HCT116 (cell line): ENCODE measurements at regions not wholly inside any gene's neighbourhood (a gene's known extent, or its start where the extent isn't known, plus 50 kb on each side); places are given as distances from the start of the nearest gene placed in this dataset.

ENCODE experiments used
- ATAC-seq: fragments of 200-7000 bp; cut with Tn5 transposase; 2 replicates; pipeline ENCODE4 v1.9.1; 2020; ENCODE audit warnings: mild to moderate bottlenecking, moderate library complexity
- BruUV-seq: library from RNA; stranded (reverse); fragments of 400-500 nt; replicated peaks from 2 replicates; lab custom pipeline; 2021; lab: Mats Ljungman, UMichigan
- CTCF ChIA-PET: fragments of 300-600 bp; sonication (Branson Sonifier 250); formaldehyde crosslinking; loops from one replicate; lab custom pipeline; 2021; ENCODE audit warnings: antibody characterized with exemption; lab: Charles Lee
- POLR2A ChIA-PET: fragments of 300-600, 350-600 bp; sonication (Branson Sonifier 250); formaldehyde crosslinking; loops from one replicate; lab custom pipeline; 2021; ENCODE audit warnings: antibody characterized with exemption; lab: Charles Lee
- RAD21 ChIA-PET, 2 experiments: fragments of 300-600 bp; sonication (Branson Sonifier 250); formaldehyde crosslinking; loops; one replicate each; lab custom pipeline; 2023; ENCODE audit warnings: low total read pairs in 2 of 2; ENCODE audit not compliant: uncharacterized antibody in 2 of 2, unreplicated experiment in 2 of 2, low non-redundant PET in 1 of 2; lab: Charles Lee
- DNase-seq: peaks from one replicate; pipeline ENCODE4 v3.0.0-alpha.2; 2010; ENCODE audit warnings: low read depth, low spot score
- H2AFZ ChIP-seq: fragments of 200-600 bp; shearing (Covaris generic), sonication (generic); 2 replicates; pipeline ENCODE4 v1.6.1; 2017; ENCODE audit warnings: low read depth, mixed run types, mixed read lengths, antibody characterized with exemption, low read length; ENCODE audit not compliant: poor library complexity, severe bottlenecking
- H3K27ac ChIP-seq: 2 replicates; pipeline ENCODE4 v1.5.1; 2012; ENCODE audit warnings: low read depth, low read length
- H3K27me3 ChIP-seq: fragments of 200-600 bp; sonication (generic); 2 replicates; pipeline ENCODE4 v1.6.1; 2016; ENCODE audit warnings: mixed run types, low read length, mixed read lengths; ENCODE audit not compliant: insufficient read depth
- H3K36me3 ChIP-seq, 2 experiments: fragments of 200-500 bp in 1 of 2; fragments of 200-600 bp in 1 of 2; sonication (Bioruptor generic) in 1 of 2; sonication (generic) in 1 of 2; 2 replicates each; pipeline versions ENCODE4 v1.5.1 to v1.6.1; 2014 to 2016; ENCODE audit warnings: low read length in 2 of 2, inconsistent platforms in 1 of 2, mixed read lengths in 1 of 2, mixed run types in 1 of 2; ENCODE audit not compliant: insufficient read depth in 2 of 2, control insufficient read depth in 1 of 2
- H3K4me1 ChIP-seq, 2 experiments: fragments of 200-600 bp in 1 of 2; sonication (generic) in 1 of 2; 2 replicates each; pipeline versions ENCODE4 v1.5.1 to v1.6.1; 2012 to 2017; ENCODE audit warnings: low read length in 2 of 2, inconsistent platforms in 1 of 2, mild to moderate bottlenecking in 1 of 2, mixed read lengths in 1 of 2, mixed run types in 1 of 2, moderate library complexity in 1 of 2; ENCODE audit not compliant: insufficient read depth in 2 of 2, control insufficient read depth in 1 of 2
- H3K4me2 ChIP-seq: fragments of 200-600 bp; sonication (generic); 2 replicates; pipeline ENCODE4 v1.6.1; 2017; ENCODE audit warnings: mixed run types, low read length, mixed read lengths
- H3K4me3 ChIP-seq, 2 experiments: fragments of 200-600 bp in 1 of 2; sonication (generic) in 1 of 2; replicated peaks in 1 of 2; 2 replicates each; pipeline ENCODE4 v1.5.1; 2011 to 2016; ENCODE audit warnings: low read length in 2 of 2, control low read depth in 1 of 2, low read depth in 1 of 2, mild to moderate bottlenecking in 1 of 2, mixed read lengths in 1 of 2, mixed run types in 1 of 2
- H3K79me2 ChIP-seq: fragments of 200-600 bp; sonication (generic); 2 replicates; pipeline ENCODE4 v1.6.1; 2017; ENCODE audit warnings: mild to moderate bottlenecking, mixed run types, low read length, moderate library complexity, mixed read lengths; ENCODE audit not compliant: insufficient read depth
- H3K9ac ChIP-seq: fragments of 200-600 bp; sonication (generic); 2 replicates; pipeline ENCODE4 v1.6.1; 2016; ENCODE audit warnings: low read length, mixed read lengths
- H3K9me2 ChIP-seq: fragments of 200-600 bp; sonication (generic), shearing (Covaris generic); 2 replicates; pipeline ENCODE4 v1.6.1; 2017; ENCODE audit warnings: mixed run types, mild to moderate bottlenecking, moderate library complexity; ENCODE audit not compliant: insufficient read depth
- H3K9me3 ChIP-seq, 2 experiments: fragments of 200-500 bp in 1 of 2; fragments of 200-600 bp in 1 of 2; sonication (Bioruptor generic) in 1 of 2; sonication (generic) in 1 of 2; 2 replicates each; pipeline ENCODE4 v1.6.1; 2014 to 2017; ENCODE audit warnings: low read length in 2 of 2, mixed read lengths in 2 of 2, inconsistent platforms in 1 of 2, low read depth in 1 of 2, mild to moderate bottlenecking in 1 of 2, mixed run types in 1 of 2, moderate library complexity in 1 of 2; ENCODE audit not compliant: control insufficient read depth in 1 of 2, insufficient read depth in 1 of 2
- H4K20me1 ChIP-seq: fragments of 200-600 bp; sonication (generic), shearing (Covaris generic); 2 replicates; pipeline ENCODE4 v1.6.1; 2017; ENCODE audit warnings: mixed run types, mild to moderate bottlenecking, moderate library complexity; ENCODE audit not compliant: insufficient read depth
- ATF3 ChIP-seq: IDR thresholded peaks from 2 replicates; pipeline ENCODE4 v1.6.1; 2012
- CBX3 ChIP-seq: IDR thresholded peaks from 2 replicates; pipeline ENCODE4 v1.6.1; 2012; ENCODE audit warnings: low read depth
- EGR1 ChIP-seq: IDR thresholded peaks from 2 replicates; pipeline ENCODE4 v1.6.1; 2012; ENCODE audit warnings: low read depth
- ELF1 ChIP-seq: IDR thresholded peaks from 2 replicates; pipeline ENCODE4 v1.6.1; 2012; ENCODE audit warnings: low read depth, borderline replicate concordance
- EZH2 ChIP-seq: fragments of 200-600 bp; sonication (generic); IDR thresholded peaks from 2 replicates; pipeline ENCODE4 v1.6.1; 2017; ENCODE audit warnings: antibody characterized with exemption, mixed run types
- EZH2phosphoT487 ChIP-seq: fragments of 200-600 bp; IDR thresholded peaks from 2 replicates; pipeline ENCODE4 v1.6.1; 2018; ENCODE audit warnings: antibody characterized with exemption, borderline replicate concordance
- JUND ChIP-seq: IDR thresholded peaks from 2 replicates; pipeline ENCODE4 v1.6.1; 2012
- POLR2A ChIP-seq: IDR thresholded peaks from 2 replicates; pipeline ENCODE4 v1.7.0; 2011; ENCODE audit warnings: borderline replicate concordance; ENCODE audit not compliant: insufficient read depth, insufficient read length; ENCODE audit errors: extremely low read depth
- POLR2AphosphoS5 ChIP-seq: IDR thresholded peaks from 2 replicates; pipeline ENCODE4 v1.6.1; 2011; ENCODE audit warnings: mild to moderate bottlenecking, low read depth, low read length, moderate library complexity
- SIN3A ChIP-seq: IDR thresholded peaks from 2 replicates; pipeline ENCODE4 v1.6.1; 2012; ENCODE audit warnings: low read depth
- SRF ChIP-seq: IDR thresholded peaks from 2 replicates; pipeline ENCODE4 v1.6.1; 2012; ENCODE audit warnings: low read depth
- TCF7L2 ChIP-seq: IDR thresholded peaks from 2 replicates; pipeline ENCODE4 v1.7.0; 2011; ENCODE audit warnings: borderline replicate concordance, inconsistent platforms; ENCODE audit not compliant: insufficient read depth, insufficient read length; ENCODE audit errors: extremely low read depth
- YY1 ChIP-seq: IDR thresholded peaks from 2 replicates; pipeline ENCODE4 v1.6.1; 2011; ENCODE audit warnings: low read length, low read depth, moderate library complexity, mild to moderate bottlenecking; ENCODE audit not compliant: insufficient replicate concordance; ENCODE audit errors: extremely low read depth
- ZFX ChIP-seq: fragments of 450-650 bp; IDR thresholded peaks from 2 replicates; pipeline ENCODE4 v1.6.1; 2017
- intact Hi-C: fragments of 100-400 bp; cut with micrococcal nuclease; formaldehyde crosslinking; loops from 2 replicates; pipeline ENCODE4 v1.10.0; 2022
- TF ChIP-seq, protein P1 (sequence below): IDR thresholded peaks from 2 replicates; pipeline ENCODE4 v1.6.1; 2012
- TF ChIP-seq, protein P2 (sequence below): IDR thresholded peaks from 2 replicates; pipeline ENCODE4 v1.6.1; 2012; ENCODE audit warnings: low read depth

GRCh38 chr3:7913283-7913682 is 588.3 kb upstream of the LMCD1 start:
- Histone ChIP-seq H4K20me1 (no peaks in the 10 kb centered on the region), H3K9ac (no peak overlapping the region), H3K4me1 (no peaks in the 10 kb centered on the region), H3K27ac (no peak overlapping the region), H3K9me2 (no peaks in the 10 kb centered on the region)
- DNase-seq, result no peak
- BruUV-seq, result no TSS peak
- RAD21 ChIA-PET, result interaction anchor here in 1 of 2 experiments (0.6 kb wide), 1 partner anchor 113 kb away, joined by 3 read pairs; no protein-coding TSS in a partner anchor
- TF ChIP-seq EZH2phosphoT487 (no peak), ZFX (no peak), ELF1 (no peak), SIN3A (no peak), TCF7L2 (no peak), EZH2 (no peak), CBX3 (no peak), POLR2AphosphoS5 (no peak), ATF3 (no peak), EGR1 (no peak), YY1 (no peak), POLR2A (no peak), JUND (no peak), SRF (no peak)
- TF ChIP-seq, protein P1, sequence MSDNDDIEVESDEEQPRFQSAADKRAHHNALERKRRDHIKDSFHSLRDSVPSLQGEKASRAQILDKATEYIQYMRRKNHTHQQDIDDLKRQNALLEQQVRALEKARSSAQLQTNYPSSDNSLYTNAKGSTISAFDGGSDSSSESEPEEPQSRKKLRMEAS, result no peak
- TF ChIP-seq, protein P2, sequence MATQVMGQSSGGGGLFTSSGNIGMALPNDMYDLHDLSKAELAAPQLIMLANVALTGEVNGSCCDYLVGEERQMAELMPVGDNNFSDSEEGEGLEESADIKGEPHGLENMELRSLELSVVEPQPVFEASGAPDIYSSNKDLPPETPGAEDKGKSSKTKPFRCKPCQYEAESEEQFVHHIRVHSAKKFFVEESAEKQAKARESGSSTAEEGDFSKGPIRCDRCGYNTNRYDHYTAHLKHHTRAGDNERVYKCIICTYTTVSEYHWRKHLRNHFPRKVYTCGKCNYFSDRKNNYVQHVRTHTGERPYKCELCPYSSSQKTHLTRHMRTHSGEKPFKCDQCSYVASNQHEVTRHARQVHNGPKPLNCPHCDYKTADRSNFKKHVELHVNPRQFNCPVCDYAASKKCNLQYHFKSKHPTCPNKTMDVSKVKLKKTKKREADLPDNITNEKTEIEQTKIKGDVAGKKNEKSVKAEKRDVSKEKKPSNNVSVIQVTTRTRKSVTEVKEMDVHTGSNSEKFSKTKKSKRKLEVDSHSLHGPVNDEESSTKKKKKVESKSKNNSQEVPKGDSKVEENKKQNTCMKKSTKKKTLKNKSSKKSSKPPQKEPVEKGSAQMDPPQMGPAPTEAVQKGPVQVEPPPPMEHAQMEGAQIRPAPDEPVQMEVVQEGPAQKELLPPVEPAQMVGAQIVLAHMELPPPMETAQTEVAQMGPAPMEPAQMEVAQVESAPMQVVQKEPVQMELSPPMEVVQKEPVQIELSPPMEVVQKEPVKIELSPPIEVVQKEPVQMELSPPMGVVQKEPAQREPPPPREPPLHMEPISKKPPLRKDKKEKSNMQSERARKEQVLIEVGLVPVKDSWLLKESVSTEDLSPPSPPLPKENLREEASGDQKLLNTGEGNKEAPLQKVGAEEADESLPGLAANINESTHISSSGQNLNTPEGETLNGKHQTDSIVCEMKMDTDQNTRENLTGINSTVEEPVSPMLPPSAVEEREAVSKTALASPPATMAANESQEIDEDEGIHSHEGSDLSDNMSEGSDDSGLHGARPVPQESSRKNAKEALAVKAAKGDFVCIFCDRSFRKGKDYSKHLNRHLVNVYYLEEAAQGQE, result no peak
- TF ChIP-seq, all 23 proteins: peak for 0
- no peaks in the 10 kb centered on the region for H3K27me3 ChIP-seq
- H3K79me2 ChIP-seq, result no peaks in the 10 kb centered on the region
- intact Hi-C loops, result no loop called here
- no peak overlapping the region for H3K4me3 ChIP-seq
- H3K36me3 ChIP-seq, result no peaks in the 10 kb centered on the region
- CTCF ChIA-PET, result no interaction called here
- H2AFZ ChIP-seq, result no peak overlapping the region
- POLR2A ChIA-PET, result no interaction called here
- H3K4me2 ChIP-seq, result no peak overlapping the region
- ATAC-seq, result no peak
- H3K9me3 ChIP-seq, result no peaks in the 10 kb centered on the region
